ENCODE measurements at regions not wholly inside any gene's neighbourhood (a gene's known extent, or its start where the extent isn't known, plus 50 kb on each side); places are given as distances from the start of the nearest gene placed in this dataset.
A peak's percentile ranks its signal among the peaks of the same experiment; 100 is the strongest.
"Not testable (repeated sequence)": the region's sequence is repeated elsewhere in the genome, so short reads cannot be mapped to it uniquely, and the experiment has no call there.

DNA sequence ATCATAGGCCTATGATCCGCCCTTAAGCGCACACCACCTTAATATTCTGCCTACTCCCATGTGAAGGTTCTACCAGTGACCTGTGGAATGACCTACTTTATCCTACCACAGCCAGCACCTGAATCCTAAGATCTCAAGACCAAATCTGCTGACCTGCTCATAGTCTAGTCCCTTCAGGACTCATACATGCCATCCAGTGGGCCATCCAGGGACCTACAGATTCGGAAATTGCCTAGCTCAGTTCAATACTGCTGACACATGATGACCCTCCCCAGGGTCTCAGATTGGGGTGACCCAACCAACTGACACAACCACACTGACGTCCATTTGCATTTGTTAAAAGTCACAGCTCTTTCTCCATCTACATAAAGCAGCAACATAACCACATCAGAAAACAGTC, 443.8 kb upstream of the ST8SIA4 start:
- TF ChIP-seq, protein P1, sequence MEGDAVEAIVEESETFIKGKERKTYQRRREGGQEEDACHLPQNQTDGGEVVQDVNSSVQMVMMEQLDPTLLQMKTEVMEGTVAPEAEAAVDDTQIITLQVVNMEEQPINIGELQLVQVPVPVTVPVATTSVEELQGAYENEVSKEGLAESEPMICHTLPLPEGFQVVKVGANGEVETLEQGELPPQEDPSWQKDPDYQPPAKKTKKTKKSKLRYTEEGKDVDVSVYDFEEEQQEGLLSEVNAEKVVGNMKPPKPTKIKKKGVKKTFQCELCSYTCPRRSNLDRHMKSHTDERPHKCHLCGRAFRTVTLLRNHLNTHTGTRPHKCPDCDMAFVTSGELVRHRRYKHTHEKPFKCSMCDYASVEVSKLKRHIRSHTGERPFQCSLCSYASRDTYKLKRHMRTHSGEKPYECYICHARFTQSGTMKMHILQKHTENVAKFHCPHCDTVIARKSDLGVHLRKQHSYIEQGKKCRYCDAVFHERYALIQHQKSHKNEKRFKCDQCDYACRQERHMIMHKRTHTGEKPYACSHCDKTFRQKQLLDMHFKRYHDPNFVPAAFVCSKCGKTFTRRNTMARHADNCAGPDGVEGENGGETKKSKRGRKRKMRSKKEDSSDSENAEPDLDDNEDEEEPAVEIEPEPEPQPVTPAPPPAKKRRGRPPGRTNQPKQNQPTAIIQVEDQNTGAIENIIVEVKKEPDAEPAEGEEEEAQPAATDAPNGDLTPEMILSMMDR (IDR thresholded peaks at IDR 0.05; ENCODE audit: low read depth, low read length, missing control alignments), result peak; percentile 5
- DNase-seq (ENCODE audit: low read depth), result no peak
- H3K4me3 ChIP-seq (ENCODE audit: low read depth, low read length), result no peak overlapping the region

DNA sequence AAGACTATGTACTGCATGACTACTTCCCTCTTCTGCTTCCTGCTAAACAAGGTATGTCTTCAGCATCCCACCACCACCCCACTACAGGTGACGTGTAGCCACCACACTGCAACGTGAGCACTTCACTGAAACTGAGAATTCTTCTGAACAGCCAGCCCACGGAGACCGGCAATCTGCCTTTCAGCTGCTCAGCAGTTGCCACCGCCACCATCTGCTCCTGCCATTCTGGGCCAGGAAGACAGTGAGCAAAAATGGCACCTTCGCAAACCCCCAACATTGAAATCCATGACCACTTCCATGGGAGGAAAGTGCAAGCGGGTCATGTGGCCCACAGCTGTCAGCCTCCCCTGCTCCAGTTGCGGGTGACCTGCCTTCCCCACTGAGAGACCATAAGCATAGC, 443.4 kb upstream of the ST8SIA4 start:
- TF ChIP-seq, protein P1 (IDR thresholded peaks at IDR 0.05; ENCODE audit: low read depth, low read length, missing control alignments), result no peak
- H3K4me3 ChIP-seq (ENCODE audit: low read depth, low read length), result no peak overlapping the region
- no peak for DNase-seq (ENCODE audit: low read depth)

DNA sequence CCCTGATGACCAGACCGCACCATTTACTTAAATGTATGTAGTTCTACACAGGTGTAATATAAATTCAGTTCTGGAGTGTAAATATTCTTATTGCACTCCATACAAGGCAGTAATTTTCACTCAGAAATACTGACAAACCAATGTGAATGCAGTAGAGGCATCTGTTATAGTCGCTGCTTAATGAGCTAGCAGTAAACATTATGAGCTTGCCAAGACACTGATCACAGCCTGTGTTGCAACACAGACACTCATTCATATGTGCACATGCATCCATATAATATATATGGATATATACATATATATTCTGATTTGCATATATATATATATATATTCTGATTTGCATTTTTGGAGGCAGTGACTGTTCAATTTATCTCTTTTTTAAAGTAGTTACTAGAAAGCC, 435.1 kb upstream of the ST8SIA4 start:
- no peak for DNase-seq (ENCODE audit: low read depth)
- no peak overlapping the region for H3K4me3 ChIP-seq (ENCODE audit: low read depth, low read length)
- TF ChIP-seq, protein P1 (IDR thresholded peaks at IDR 0.05; ENCODE audit: low read depth, low read length, missing control alignments), result no peak

DNA sequence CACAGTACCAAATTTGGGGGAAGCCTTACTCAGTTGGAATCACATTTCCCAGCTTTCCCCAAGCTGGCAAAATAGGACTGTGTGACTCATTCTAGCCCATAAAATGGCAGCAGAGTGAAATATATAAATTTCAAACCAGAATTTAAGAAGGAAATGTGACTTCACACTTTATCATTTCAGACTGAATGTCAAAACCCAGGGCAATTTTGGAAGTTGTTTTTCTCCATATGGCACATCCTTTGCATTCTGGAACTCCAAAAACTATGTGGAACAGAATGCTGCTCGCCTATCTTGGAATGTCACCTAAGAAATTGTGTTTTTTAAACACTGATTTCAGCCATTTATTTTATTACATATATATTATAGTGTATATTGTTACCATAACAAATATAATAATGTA, 424.7 kb upstream of the ST8SIA4 start:
- no peak overlapping the region for H3K4me3 ChIP-seq (ENCODE audit: low read depth, low read length)
- no peak for DNase-seq (ENCODE audit: low read depth)
- TF ChIP-seq, protein P1 (IDR thresholded peaks at IDR 0.05; ENCODE audit: low read depth, low read length, missing control alignments), result no peak

DNA sequence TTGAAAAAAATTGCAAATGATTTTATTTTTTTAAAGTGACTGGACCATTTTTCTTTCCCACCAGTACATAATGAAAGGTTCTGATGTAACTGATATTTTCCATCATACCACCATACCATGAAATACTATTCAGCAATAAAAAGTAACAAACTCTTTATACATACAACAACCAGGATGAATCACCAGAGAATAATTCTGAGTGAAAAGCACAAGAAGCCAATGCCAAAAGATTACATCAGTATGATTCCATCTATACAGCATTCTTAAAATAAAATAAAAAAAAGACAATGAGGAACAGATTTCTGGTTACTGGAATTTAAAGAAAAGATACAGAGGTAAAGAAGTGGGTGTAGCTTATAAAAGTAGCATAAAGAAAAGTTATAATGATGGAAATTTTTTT, 423.7 kb upstream of the ST8SIA4 start:
- H3K4me3 ChIP-seq (ENCODE audit: low read depth, low read length), result no peak overlapping the region
- TF ChIP-seq, protein P1 (IDR thresholded peaks at IDR 0.05; ENCODE audit: low read depth, low read length, missing control alignments), result no peak
- DNase-seq (ENCODE audit: low read depth), result no peak

DNA sequence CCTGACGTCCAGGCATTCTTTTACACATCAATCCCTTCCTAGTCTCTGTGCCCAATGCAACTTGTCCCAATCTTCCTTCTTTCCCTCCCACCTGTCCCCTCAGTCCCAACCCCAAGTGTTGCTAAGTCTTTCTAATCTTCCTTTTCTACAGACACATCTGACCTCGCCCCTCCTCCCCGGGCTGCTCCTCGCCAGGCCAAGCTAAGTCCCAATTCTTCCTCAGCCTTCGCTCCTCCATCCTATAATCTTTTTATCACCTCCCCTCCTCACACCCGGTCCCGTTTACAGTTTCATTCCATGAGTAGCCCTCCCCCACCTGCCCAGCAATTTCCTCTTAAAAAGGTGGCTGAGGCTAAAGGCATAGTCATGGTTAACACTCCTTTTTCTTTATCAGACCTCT, 413.3 kb upstream of the ST8SIA4 start:
- not testable (repeated sequence) for H3K4me3 ChIP-seq (ENCODE audit: low read depth, low read length); DNase-seq (ENCODE audit: low read depth)

DNA sequence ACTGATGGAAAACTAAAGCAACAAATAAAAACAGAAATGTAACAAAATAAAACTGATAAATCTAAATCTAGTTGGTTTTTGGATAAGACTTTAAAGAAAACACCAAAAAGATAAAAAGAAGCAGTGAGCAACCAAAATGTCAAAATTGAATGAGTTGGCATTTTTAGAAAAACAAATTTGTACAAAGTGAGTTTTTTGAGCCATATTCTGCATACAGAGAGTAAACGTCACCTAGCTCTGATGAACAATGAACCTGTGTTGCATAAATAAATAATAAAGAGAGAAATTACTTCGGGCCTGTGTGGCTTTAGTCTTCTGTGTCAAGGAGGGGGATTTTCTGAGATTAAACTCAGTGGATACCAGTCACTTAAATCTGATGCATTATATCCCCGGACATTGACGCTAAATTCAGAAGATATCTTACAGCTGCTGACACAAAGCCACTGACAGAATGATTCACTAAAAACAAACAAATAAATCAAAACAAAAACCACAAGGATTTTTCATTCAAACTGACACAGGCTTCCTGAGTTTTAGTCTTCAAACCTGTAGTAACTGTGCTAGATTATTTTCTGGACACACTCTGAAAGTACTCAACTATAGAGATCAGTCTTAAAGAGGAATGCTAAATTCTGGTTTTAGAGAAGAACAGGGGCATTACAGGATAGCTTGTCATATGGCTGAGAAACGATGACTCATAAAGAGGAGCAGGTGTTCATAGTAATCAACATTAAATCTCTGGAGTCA, 403.5 kb upstream of the ST8SIA4 start:
- DNase-seq (ENCODE audit: low read depth), result no peak
- TF ChIP-seq, protein P1 (IDR thresholded peaks at IDR 0.05; ENCODE audit: low read depth, low read length, missing control alignments), result no peak
- H3K4me3 ChIP-seq (ENCODE audit: low read depth, low read length), result no peak overlapping the region
